Left cardiac atrium (tissue), 4 donors: ENCODE measurements at regions not wholly inside any gene's neighbourhood (a gene's known extent, or its start where the extent isn't known, plus 50 kb on each side); places are given as distances from the start of the nearest gene placed in this dataset.
"Not testable (repeated sequence)": the region's sequence is repeated elsewhere in the genome, so short reads cannot be mapped to it uniquely, and the experiment has no call there.

Experiments used
- ATAC-seq, 2 donors: fragments of 200-7000 bp; cut with Tn5 transposase; one replicate each; pipeline ENCODE4 v1.9.1; 2020; ENCODE audit warnings: mild to moderate bottlenecking in 2 of 2, moderate library complexity in 2 of 2
- DNase-seq: peaks from one replicate; pipeline ENCODE4 v3.0.0-alpha.2; 2020
- intact Hi-C, 2 donors: fragments of 100-400 bp; cut with DNase I; formaldehyde crosslinking; loops; one replicate each; pipeline versions ENCODE4 v1.14.1 to v1.15.1; 2022 to 2023
- donor health status: DM: no; HTN: yes; CAD: no.
- donor health status: DM: no; HTN: yes; CAD: no; lungs with severe emphysema.
- donor health status: DM: yes; HTN: yes; CAD: no.
- donor health status: Dilated cardiomyopathy.

DNA sequence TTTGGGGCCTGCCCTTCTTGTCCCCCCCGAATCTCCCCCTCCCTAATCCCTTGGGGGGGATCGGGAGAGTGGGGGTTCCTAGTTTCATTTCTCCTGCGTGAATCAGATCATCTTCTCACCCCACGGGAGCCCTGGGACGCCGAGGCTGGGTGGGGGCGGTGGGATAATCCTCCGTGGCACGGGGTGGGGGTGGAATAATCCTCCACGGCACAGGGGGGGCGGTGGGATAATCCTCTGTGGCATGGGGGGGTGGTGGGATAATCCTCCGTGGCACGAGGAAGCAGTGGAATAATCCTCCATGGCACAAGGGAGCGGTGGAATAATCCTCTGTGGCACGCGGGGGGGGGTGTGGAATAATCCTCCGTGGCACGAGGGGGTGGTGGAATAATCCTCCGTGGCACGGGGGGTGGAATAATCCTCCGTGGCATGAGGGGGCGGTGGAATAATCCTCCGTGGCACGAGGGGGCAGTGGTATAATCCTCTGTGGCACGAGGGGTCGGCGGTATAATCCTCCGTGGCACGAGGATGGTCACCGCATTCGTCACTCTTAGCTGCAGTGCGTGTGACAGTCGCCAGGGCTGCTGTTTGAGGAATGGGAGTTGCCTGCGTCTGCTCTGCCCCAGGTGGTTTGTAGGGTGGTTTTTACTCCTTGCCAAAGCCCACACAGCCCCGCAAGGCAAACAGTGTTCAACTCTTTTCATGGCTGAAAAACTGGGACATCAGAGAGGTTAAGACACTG is 156.9 kb downstream of the LAT start:
- DNase-seq = no peak
- no peak for ATAC-seq
- intact Hi-C loops = no loop called here

DNA sequence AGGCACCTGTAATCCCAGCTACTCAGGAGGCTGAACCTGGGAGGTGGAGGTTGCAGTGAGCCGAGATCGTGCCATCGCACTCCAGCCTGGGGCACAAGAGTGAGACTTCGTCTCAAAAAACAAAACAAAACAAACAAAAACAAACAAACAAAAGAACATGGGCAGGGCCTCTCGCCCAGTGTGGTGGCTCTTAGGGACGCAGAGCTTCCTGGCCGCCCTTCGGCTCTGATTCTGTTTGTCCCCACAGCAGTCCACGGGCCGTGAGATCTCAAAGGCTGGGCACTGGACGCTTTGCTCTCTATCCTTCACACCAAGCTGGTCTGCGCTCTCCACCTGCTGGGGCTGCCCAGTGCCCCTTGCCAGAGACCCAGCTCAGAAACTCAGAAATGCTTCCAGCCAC is 156.3 kb downstream of the LAT start:
- DNase-seq, ATAC-seq: not testable (repeated sequence)

DNA sequence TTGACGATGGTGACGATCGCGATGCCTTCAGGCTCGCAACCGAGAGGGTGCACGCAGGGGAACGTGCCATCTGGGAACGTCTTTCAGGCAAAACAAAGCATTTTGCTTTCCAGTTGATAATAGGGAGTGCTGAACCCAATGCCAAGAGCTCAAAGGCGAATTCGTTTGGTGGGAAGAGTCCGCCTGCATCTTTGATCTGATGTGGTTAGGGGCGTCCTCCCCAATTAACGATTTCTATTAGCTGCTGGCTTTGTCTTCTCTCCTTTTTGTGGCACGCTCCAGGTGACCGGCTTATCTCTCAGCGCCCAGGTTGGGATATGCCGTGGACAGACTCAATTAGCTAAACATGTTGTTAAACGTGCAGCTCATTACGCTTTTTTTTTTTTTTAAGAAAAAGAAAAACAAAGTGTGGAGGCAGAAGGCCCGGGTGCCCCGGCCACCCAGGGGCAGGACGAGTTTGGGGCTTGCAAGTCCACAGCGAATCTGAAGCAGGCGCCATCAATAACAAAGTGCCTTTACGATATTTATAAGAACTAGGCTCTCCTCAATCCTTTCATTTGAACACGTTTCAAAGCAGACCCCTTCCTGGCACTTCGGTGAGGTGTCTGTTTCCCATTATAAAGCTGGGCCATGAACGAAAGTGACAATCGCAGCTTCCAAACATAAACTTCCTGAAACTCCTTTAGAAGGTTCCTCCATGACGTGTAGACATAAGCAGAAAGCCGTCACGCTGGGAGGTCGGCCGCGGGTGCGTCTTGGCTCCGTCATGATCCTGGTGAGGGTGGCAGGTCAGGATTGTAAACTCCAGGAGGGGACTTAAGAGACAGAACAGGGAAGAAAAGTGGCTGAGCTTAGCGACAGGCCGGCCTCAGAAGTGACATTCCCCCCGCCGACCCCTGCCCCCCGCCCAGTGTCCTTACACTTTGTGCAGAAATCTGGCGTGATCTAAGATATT is 155.3 kb downstream of the LAT start:
- ATAC-seq, intact Hi-C loops, DNase-seq: not testable (repeated sequence)

More for the DNA sequence above, 156.3 kb downstream of the LAT start:
- intact Hi-C loops = not testable (repeated sequence)

DNA sequence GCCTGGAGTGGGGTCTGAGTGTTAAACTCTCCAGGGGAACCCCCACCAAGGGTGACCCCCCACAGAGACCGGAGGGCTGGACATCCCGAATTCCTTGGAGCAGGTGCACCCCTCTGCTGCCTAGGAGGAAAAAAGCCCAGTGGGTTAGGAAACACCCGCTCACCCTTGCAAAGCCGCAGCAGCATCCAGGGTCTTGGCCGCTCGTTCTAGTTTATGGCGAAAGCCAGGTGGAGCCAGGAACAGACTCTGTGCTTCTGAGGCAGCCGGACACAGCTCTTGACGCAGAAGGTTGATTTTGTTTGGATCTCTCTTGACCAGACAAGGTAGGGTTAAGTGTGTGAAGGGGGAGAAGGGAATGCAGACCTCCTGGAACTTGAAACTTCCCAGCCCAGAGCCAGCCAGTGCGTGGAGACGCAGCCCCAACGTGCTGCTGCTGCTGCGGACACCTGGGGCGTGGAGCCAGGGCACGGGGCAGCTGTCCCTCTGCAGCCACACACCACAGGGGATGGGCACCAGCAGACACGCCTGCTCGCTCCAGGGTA is 154.5 kb downstream of the LAT start:
- DNase-seq (no peak), ATAC-seq (no peak)
- intact Hi-C loops = no loop called here

DNA sequence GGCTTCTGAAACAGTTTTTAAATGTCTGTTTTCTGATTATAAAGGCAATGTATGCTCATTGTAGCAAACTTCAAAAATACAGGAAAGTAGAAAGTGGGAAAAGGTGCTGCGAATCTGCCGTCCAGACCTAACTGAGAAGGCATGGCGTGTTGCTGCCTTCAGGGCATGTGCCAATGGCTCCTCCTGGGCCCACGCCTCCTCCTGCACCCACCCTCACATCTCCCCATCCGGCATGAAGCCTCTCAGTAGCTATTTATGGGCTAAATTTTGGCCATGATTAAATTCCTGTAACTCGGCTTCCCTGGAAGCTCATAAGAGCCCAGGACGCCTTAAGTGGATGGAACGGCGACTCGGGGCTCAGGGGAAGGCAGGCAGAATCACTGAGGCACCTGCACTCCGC is 153.8 kb downstream of the LAT start:
- DNase-seq, intact Hi-C loops, ATAC-seq: not testable (repeated sequence)

DNA sequence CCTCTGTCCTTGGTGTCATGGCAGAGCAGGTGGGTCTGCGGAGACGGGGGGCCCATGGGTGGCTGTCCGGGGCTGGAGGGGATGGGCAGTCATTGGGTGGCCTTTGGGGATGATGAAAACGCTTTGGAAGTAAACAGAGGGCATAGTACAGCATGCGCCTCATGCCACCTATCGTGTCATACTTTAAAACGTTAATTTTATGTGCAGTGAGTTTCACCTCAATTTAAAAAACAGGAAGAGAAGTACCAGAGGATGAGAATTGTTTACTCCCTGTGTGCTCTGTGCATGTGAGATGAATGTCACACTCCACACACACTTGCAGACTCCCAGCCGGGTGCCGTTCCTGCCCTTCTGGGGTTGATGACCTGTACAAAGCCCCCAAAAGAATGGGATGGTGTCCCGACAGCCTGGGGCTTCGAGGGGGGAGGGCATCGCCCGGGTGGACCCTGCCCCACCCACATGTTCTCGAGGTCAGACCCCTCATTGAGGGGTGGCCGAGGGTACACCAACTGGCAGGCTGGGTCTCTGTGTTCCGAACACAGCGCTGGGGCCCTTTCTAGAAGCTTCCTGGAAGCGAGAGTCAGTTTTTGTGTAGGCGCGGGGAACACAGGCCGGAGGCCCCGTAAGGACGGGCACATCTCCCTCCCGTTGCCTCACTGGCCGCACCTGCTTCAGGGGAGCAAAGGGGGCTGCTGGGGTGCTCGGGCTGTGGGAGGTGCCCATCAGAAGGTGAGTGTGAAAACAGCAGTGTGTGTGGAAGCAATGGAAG is 153.2 kb downstream of the LAT start:
- intact Hi-C loops, DNase-seq: not testable (repeated sequence)

DNA sequence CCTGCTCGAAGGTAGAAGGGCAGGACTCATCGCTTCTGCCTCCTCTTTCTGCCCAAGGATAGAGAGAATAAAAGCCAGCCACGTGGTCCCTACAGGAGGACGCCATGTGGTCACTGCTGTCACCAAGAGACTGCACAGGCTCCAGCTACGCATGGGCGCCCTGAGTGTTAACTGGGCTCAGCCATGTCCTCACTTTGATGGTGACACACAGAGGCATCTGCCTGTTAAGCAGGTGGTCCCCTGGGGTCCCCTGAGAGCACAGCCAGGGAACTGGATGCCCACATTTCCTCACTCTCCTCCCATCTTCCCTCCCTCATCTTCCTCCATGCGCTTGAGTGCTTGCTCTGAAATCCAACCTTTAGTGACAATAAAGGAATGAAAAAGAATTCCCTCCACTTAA is 152.6 kb downstream of the LAT start:
- DNase-seq, ATAC-seq, intact Hi-C loops: not testable (repeated sequence)

More for the DNA sequence above, 153.2 kb downstream of the LAT start:
- not testable (repeated sequence) for ATAC-seq

DNA sequence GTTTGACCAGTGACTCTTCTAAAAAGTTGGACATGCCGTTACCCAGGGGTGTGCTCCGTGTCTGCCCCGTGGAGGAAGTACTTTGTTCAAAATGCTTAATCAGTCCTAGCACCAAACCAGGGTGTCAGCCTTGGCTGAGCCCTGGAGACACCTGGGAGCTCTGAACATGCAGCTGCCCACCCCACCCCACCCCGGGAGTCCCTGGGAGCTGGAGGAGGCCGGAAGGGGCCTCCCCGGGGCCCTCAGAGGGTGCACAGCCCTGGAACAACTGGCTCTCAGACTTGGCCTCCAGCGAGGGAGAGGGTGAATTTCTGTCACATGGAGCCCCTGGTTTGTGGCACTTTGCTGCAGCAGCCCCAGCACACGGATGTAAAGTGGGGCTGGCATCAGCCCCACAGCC is 152.1 kb downstream of the LAT start:
- intact Hi-C loops, ATAC-seq, DNase-seq: not testable (repeated sequence)

DNA sequence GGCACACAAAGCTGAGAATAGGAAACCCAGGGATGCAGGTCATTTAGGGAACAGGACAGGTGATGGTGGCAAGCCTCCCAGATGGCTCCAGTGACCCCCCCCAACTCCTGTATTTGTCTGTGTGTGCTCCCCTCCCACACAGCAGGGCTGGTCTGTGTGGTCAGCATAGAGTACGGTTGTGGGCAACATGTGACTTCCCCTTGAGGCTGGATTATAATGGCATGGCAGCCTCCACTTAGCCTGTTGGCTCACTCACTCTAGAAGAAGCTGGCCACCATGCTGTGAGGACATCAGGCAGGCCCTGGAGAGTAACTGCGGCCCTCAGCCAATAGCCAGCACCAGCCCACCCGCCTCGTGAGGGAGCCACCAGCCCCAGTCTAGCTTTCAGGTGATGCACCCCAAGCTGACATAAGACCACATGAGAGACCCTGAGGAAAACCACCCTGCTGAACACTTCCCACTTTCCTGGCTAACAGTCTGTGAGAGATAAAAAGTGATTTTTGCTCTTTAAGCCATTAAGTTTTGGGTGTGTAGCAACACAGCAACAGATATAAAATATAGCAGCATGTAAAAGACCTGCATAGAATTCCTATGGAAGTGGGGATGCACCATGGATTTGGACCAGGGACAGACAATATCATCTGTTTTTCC is 151.3 kb downstream of the LAT start:
- ATAC-seq, intact Hi-C loops, DNase-seq: not testable (repeated sequence)

DNA sequence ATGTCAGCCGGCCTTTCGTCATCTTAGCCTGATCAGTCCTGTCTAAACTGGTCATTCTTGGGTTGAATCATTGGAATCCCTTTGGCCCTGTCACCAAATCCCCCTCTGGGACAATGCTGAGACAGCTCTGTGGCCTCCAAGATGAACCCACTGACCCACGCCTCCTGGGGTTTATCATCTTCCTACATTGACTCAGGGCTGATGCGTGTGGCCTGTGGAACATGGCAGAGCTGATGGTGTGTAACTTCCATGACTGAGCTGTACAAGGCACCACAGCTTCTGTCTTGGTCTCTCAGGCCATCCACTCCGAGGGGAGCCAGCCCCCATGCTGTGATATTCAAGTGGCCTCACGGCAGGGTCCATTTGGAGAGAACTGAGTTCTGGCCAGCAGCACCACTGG is 150.2 kb downstream of the LAT start:
- DNase-seq, intact Hi-C loops, ATAC-seq: not testable (repeated sequence)

DNA sequence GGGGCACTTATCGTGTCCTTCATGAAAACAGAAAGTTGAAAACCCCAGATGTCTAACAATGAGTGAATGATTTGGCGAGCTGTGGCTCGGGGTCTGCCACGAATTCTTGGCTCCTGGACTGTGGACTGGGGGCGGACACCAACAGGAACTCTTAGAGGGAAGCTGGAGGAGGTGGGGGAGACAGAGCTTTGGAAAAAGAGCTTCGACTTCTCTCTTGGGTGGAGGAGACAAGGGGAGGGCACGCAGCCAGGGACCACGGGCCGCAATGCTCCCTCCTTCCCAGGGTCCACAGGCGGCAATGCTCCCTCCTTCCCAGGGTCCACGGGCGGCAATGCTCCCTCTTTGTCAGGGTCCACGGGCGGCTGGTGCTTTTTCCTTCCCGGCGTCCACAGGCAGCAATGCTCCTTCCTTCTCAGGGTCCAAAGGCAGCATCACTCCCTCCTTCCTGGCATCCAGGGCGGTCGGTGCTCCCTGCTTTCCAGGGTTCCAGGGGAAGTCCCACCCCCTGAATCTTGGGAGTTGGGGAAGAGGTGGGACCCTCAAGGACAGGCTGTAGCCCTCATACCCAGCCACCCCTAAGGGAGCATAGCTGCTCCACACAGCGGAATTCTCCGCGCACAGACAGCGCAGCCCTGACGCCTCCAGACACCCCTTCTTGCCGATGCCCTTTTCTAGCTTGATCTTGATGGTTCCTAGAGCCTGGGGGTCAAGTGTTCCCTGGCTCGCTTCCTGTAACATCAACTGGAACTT is 149.0 kb downstream of the LAT start:
- DNase-seq, ATAC-seq, intact Hi-C loops: not testable (repeated sequence)

DNA sequence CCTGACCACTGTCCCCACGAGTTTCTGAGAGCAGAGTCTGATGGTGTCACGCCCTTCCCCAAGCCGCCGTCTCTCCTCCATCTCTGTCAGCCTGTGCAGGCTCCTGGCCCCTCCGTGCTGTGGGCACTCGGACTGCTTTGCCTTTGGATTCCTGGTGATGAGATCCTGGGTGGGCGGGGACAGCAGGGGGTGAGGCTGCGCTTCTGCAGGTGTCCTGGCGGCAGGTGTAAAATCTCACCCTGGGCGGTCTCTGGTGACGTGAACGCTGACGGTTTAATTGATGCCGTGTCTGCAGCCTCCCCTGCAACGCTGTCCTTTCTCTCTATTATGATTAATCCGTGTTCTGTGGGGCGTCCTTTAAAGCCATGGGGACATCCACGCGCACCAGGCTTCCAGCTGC is 148.0 kb downstream of the LAT start:
- DNase-seq, ATAC-seq, intact Hi-C loops: not testable (repeated sequence)

DNA sequence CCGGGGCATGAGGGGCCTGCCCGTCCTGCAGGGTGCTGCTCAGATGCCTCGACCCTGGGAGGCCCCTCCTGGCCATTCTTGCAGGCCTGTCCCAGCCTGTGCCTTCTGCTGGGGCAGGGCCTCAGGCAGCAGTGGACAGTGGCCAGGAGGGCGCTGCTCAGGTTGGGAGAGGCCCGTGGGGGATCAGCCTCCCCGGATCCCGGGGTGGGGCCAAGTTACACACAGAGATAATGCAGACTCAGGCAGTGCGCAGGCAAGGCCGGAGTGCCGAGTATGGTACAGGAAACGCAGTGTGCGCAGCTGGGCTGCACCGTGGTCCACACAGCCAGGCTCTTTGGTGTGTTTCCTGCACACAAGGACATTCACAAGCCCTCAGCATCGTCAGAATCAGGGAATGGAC is 147.6 kb downstream of the LAT start:
- intact Hi-C loops, DNase-seq: not testable (repeated sequence)
- peak in 1 of 2 donors; percentile 2 for ATAC-seq

DNA sequence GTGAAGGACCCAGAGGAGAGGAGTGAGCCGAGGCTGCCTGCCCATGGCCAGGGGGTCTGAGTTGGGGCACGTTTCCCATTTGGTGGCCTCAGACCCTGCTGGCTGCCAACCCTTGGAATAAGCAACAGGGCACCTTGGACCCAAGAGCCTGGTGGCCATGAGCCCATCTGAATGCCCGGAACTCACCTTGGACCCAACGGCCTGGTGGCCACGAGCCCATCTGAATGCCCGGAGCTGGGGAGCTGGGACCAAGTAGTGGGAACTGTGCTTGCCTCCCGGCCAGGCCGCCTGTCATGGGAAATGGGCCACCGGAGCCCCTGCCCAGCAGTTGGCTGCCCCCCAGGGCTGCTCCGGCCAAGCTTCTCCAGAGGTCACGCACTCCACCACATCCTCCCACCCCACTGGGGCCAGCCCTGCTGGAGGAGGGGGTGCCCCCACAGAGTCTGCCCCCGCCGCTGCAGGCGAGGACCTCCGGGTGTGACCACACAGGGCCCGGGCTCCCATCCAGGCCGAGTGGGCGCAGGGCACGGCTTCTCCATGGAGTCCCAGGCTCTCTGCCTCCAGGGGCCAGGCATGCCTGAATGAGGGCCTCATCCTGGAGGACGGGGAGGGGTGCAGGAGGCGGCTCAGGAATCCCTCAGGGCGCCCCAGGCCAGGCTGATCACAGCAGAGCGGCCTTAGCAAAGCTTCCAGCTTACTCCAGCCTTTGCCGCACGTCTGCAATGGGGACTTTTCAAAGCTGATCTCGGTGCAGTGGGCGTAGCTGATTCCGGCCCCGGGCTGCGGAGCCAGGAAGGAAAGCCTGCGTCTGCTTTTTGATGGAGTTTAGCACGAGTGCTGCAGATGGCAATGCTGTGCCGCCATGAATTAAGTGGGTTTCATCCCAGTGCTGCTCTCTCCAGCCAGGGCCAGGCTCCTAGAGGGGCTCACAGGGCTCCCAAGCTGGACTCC is 146.3 kb downstream of the LAT start:
- DNase-seq = peak; percentile 58
- peak; percentile 26 to 67 for ATAC-seq
- intact Hi-C loops = not testable (repeated sequence)

DNA sequence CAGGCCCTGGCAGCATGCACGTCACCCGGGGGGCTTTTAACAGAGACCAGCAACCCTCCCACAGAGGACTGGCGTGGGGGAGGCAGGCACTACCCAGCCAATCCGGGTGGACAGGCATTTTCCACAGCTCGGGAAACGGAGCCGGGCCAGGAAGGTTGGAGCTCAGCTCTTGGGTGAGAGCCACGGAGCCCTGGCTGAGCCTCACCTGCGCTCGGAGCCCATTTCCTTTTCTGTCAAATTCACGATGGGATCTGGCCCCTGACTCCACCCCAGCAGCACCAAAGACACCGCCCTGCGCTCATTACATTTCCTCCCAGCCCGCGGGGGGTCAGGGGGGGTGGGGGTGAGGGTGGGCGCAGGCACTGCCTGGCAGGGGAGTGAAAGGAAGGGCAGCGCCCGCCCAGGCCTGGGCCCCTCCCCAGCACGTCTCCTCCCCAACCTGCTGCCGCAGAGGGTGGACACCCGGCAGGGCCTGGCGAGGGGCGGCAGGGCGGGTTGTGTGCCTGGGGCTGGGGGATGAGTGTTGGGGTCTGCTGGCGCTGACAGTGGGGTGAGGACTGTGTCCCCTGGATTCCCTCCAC is 145.4 kb downstream of the LAT start:
- ATAC-seq = peak in 1 of 2 donors; percentile 39
- intact Hi-C loops, DNase-seq: not testable (repeated sequence)

DNA sequence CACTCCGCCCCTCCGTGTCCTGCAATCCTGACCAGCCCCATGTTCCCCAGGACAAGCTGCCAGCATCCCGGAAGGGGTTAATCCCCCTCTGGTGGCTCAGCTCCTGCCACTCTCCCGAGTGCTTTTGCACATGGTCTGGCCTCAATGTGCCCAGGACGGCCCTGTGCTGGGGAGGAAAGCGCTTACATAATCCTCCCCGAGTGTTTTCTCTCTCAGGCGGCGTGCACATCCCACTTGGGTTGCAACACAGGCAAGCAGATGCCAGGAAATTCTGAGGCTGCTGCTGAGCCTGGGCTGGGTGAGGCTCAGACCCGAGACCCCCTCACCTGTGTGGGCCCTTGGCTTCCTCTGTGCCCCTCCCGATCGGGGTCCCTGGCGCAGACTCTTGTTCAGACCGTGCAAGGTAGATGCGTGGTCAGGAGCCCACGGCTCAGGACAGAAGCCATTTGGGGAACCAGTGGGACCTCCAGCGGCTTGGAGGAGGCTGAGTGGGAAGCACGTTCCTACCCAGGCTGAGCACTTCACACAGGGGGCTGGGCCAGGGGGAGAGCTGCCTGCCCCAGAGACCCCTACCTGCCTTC is 144.7 kb downstream of the LAT start:
- peak; percentile 35 to 62 for ATAC-seq
- DNase-seq = peak; percentile 73
- intact Hi-C loops = not testable (repeated sequence)
